22Rv1 (cell line): ENCODE measurements at regions not wholly inside any gene's neighbourhood (a gene's known extent, or its start where the extent isn't known, plus 50 kb on each side); places are given as distances from the start of the nearest gene placed in this dataset.

Experiments
- H3K27ac ChIP-seq: fragments of 450-650 bp; 2 replicates; pipeline ENCODE4 v1.5.1; 2017
- CTCF ChIP-seq: fragments of 450-650 bp; IDR thresholded peaks from 2 replicates; pipeline ENCODE4 v1.5.1; 2017; ENCODE audit warnings: mild to moderate bottlenecking
- ZFX ChIP-seq: fragments of 450-650 bp; IDR thresholded peaks from 2 replicates; pipeline ENCODE4 v1.6.1; 2017; ENCODE audit warnings: antibody characterized with exemption, borderline replicate concordance

- no peak overlapping the region for H3K27ac ChIP-seq
- TF ChIP-seq CTCF (no peak), ZFX (no peak)
These were observed 323.0 kb downstream of the EFNB2 start for GRCh38 chr13:106212386-106213010.

GRCh38 chr13:106210324-106210723 is 325.1 kb downstream of the EFNB2 start:
- TF ChIP-seq CTCF = no peak
- no peak for TF ChIP-seq ZFX
- H3K27ac ChIP-seq = no peak overlapping the region

GRCh38 chr13:106205871-106206270 is 329.6 kb downstream of the EFNB2 start:
- TF ChIP-seq ZFX = no peak
- TF ChIP-seq CTCF = no peak
- H3K27ac ChIP-seq = no peak overlapping the region

- no peak overlapping the region for H3K27ac ChIP-seq
- no peak for TF ChIP-seq CTCF
- TF ChIP-seq ZFX = no peak
These were observed 338.0 kb downstream of the EFNB2 start for GRCh38 chr13:106197496-106197895.

- TF ChIP-seq CTCF = no peak
- no peak for TF ChIP-seq ZFX
- no peak overlapping the region for H3K27ac ChIP-seq
These were observed 347.9 kb downstream of the EFNB2 start for GRCh38 chr13:106187501-106188095.

- TF ChIP-seq CTCF (no peak), ZFX (no peak)
- H3K27ac ChIP-seq = no peak overlapping the region
These were observed 348.4 kb downstream of the EFNB2 start for GRCh38 chr13:106187101-106187500.

- TF ChIP-seq ZFX (no peak), CTCF (no peak)
- H3K27ac ChIP-seq = no peak overlapping the region
These were observed 349.0 kb downstream of the EFNB2 start for GRCh38 chr13:106186366-106187030.
